ENCODE measurements at regions not wholly inside any gene's neighbourhood (a gene's known extent, or its start where the extent isn't known, plus 50 kb on each side); places are given as distances from the start of the nearest gene placed in this dataset.

- DNase-seq = no peak
These were observed 277.9 kb upstream of the MON1B start for GRCh38 chr16:76913046-76913445.

- no peak for DNase-seq
These were observed 264.9 kb upstream of the MON1B start for GRCh38 chr16:76926042-76926441.

GRCh38 chr16:76926595-76926994 lies 264.4 kb upstream of the MON1B start:
- DNase-seq = no peak

GRCh38 chr16:76931186-76931585 lies 259.8 kb upstream of the MON1B start:
- no peak for DNase-seq

- DNase-seq = no peak
These were observed 258.3 kb upstream of the MON1B start for GRCh38 chr16:76932541-76933211.

- DNase-seq = no peak
These were observed 250.7 kb upstream of the MON1B start for GRCh38 chr16:76940251-76940650.

GRCh38 chr16:76941113-76941512 lies 249.9 kb upstream of the MON1B start:
- no peak for DNase-seq

- DNase-seq = no peak
These were observed 248.9 kb upstream of the MON1B start for GRCh38 chr16:76942089-76942488.

GRCh38 chr16:76943921-76944320 lies 247.1 kb upstream of the MON1B start:
- DNase-seq = no peak

GRCh38 chr16:76946879-76947278 lies 244.1 kb upstream of the MON1B start:
- DNase-seq = peak; percentile 2

GRCh38 chr16:76947749-76948148 lies 243.2 kb upstream of the MON1B start:
- no peak for DNase-seq

GRCh38 chr16:76955629-76956028 lies 235.4 kb upstream of the MON1B start:
- no peak for DNase-seq

GRCh38 chr16:76956394-76956793 lies 234.6 kb upstream of the MON1B start:
- no peak for DNase-seq

- no peak for DNase-seq
These were observed 234.1 kb upstream of the MON1B start for GRCh38 chr16:76956841-76957240.

- DNase-seq = no peak
These were observed 231.8 kb upstream of the MON1B start for GRCh38 chr16:76959166-76959565.

GRCh38 chr16:76963614-76964315 lies 227.2 kb upstream of the MON1B start:
- no peak for DNase-seq

- no peak for DNase-seq
These were observed 226.4 kb upstream of the MON1B start for GRCh38 chr16:76964464-76965154.

- DNase-seq = no peak
These were observed 220.8 kb upstream of the MON1B start for GRCh38 chr16:76970087-76970744.

GRCh38 chr16:76970745-76971099 lies 220.3 kb upstream of the MON1B start:
- DNase-seq = no peak

GRCh38 chr16:76976101-76976500 lies 214.9 kb upstream of the MON1B start:
- peak; percentile 5 for DNase-seq

GRCh38 chr16:76976756-76977155 lies 214.2 kb upstream of the MON1B start:
- DNase-seq = no peak

GRCh38 chr16:76984196-76984595 lies 206.8 kb upstream of the MON1B start:
- DNase-seq = no peak

GRCh38 chr16:76985392-76986045 lies 205.5 kb upstream of the MON1B start:
- DNase-seq = no peak
